PC-9 (cell line): ENCODE measurements at regions not wholly inside any gene's neighbourhood (a gene's known extent, or its start where the extent isn't known, plus 50 kb on each side); places are given as distances from the start of the nearest gene placed in this dataset.

ENCODE experiments used
- BruUV-seq: library from RNA; stranded (reverse); fragments of 400-500 nt; replicated peaks from 2 replicates; lab custom pipeline; 2021; lab: Mats Ljungman, UMichigan
- CTCF ChIA-PET: fragments of 300-600 bp; sonication (Branson Sonifier 250); formaldehyde crosslinking; loops from one replicate; lab custom pipeline; 2022; ENCODE audit warnings: antibody characterized with exemption; lab: Charles Lee
- POLR2A ChIA-PET: fragments of 300-600 bp; sonication (Branson Sonifier 250); formaldehyde crosslinking; loops from one replicate; lab custom pipeline; 2022; ENCODE audit warnings: antibody characterized with exemption; ENCODE audit not compliant: unreplicated experiment; lab: Charles Lee
- DNase-seq, 2 experiments: peaks; one replicate each; pipeline versions ENCODE4 v3.0.0 to v3.0.0-alpha.2; 2015 to 2022; ENCODE audit warnings: mixed read lengths in 1 of 2
- H2AFZ ChIP-seq: fragments of 200-600 bp; sonication (generic); 2 replicates; pipeline ENCODE4 v1.8.1; 2017; ENCODE audit warnings: antibody characterized with exemption
- H3F3A ChIP-seq: fragments of 200-600 bp; sonication (generic); 2 replicates; pipeline ENCODE4 v1.8.1; 2017; ENCODE audit warnings: antibody characterized with exemption, mild to moderate bottlenecking, low read depth; ENCODE audit not compliant: insufficient read depth
- H3K27ac ChIP-seq: fragments of 200-600 bp; sonication (generic); 2 replicates; pipeline ENCODE4 v1.6.1; 2016; ENCODE audit warnings: mixed run types
- H3K27me3 ChIP-seq: fragments of 200-600 bp; sonication (generic); 2 replicates; pipeline ENCODE4 v1.6.1; 2016; ENCODE audit warnings: low read depth, mixed run types; ENCODE audit not compliant: insufficient read depth
- H3K36me3 ChIP-seq: fragments of 200-600 bp; sonication (generic); 2 replicates; pipeline ENCODE4 v1.6.1; 2016; ENCODE audit warnings: low read depth, mixed run types
- H3K4me1 ChIP-seq: fragments of 200-600 bp; sonication (generic); replicated peaks from 2 replicates; pipeline ENCODE4 v1.6.1; 2016; ENCODE audit warnings: mixed run types; ENCODE audit not compliant: insufficient read depth
- H3K4me2 ChIP-seq: fragments of 200-600 bp; sonication (generic); 2 replicates; pipeline ENCODE4 v1.6.1; 2017; ENCODE audit warnings: mixed run types
- H3K4me3 ChIP-seq: fragments of 200-600 bp; sonication (generic); 2 replicates; pipeline ENCODE4 v1.6.1; 2016; ENCODE audit warnings: mixed run types
- H3K79me2 ChIP-seq: fragments of 200-600 bp; sonication (generic); 2 replicates; pipeline ENCODE4 v1.6.1; 2017; ENCODE audit warnings: low read depth, mixed run types
- H3K9me2 ChIP-seq: fragments of 200-600 bp; sonication (generic); 2 replicates; pipeline ENCODE4 v1.8.1; 2017; ENCODE audit warnings: mild to moderate bottlenecking; ENCODE audit not compliant: insufficient read depth
- H3K9me3 ChIP-seq: fragments of 200-600 bp; sonication (generic); 2 replicates; pipeline ENCODE4 v1.8.1; 2016; ENCODE audit warnings: low read depth; ENCODE audit not compliant: insufficient read depth
- H4K20me1 ChIP-seq: fragments of 200-600 bp; sonication (generic); 2 replicates; pipeline ENCODE4 v1.8.1; 2017; ENCODE audit not compliant: insufficient read depth
- EZH2 ChIP-seq: fragments of 200-600 bp; sonication (generic); IDR thresholded peaks from 2 replicates; pipeline ENCODE4 v1.8.0; 2017; ENCODE audit warnings: antibody characterized with exemption, low read depth
- intact Hi-C: fragments of 100-400 bp; cut with micrococcal nuclease; formaldehyde crosslinking; loops from one replicate; pipeline ENCODE4 v1.10.0; 2022; ENCODE audit not compliant: unreplicated experiment
- TF ChIP-seq, protein P1 (sequence below): fragments of 200-600 bp; sonication (generic); conservative IDR thresholded peaks from 2 replicates; pipeline ENCODE4 v1.6.1; 2017; ENCODE audit warnings: mixed run types, antibody characterized with exemption, mild to moderate bottlenecking, moderate library complexity

GRCh38 chr2:236353594-236353942 is 89.4 kb upstream of the ASB18 start:
- Histone ChIP-seq H3K4me1 (no peaks in the 10 kb centered on the region), H3K4me3 (no peak overlapping the region), H3K9me2 (no peaks in the 10 kb centered on the region), H4K20me1 (no peaks in the 10 kb centered on the region; the same call in 1 of the 2 replicates), H3F3A (no peaks in the 10 kb centered on the region; the same call in 1 of the 2 replicates), H3K36me3 (no peaks in the 10 kb centered on the region), H2AFZ (no peak overlapping the region), H3K79me2 (no peaks in the 10 kb centered on the region), H3K9me3 (no peaks in the 10 kb centered on the region), H3K27ac (no peak overlapping the region), H3K27me3 (peaks cover 42% of the 10 kb centered on the region), H3K4me2 (no peak overlapping the region)
- POLR2A ChIA-PET: no interaction called here
- no TSS peak for BruUV-seq
- CTCF ChIA-PET: interaction anchor here (0.7 kb wide), 1 partner anchor 612 kb away, joined by 3 read pairs; no protein-coding TSS in a partner anchor
- DNase-seq: no peak
- TF ChIP-seq EZH2: no peak
- TF ChIP-seq, protein P1, sequence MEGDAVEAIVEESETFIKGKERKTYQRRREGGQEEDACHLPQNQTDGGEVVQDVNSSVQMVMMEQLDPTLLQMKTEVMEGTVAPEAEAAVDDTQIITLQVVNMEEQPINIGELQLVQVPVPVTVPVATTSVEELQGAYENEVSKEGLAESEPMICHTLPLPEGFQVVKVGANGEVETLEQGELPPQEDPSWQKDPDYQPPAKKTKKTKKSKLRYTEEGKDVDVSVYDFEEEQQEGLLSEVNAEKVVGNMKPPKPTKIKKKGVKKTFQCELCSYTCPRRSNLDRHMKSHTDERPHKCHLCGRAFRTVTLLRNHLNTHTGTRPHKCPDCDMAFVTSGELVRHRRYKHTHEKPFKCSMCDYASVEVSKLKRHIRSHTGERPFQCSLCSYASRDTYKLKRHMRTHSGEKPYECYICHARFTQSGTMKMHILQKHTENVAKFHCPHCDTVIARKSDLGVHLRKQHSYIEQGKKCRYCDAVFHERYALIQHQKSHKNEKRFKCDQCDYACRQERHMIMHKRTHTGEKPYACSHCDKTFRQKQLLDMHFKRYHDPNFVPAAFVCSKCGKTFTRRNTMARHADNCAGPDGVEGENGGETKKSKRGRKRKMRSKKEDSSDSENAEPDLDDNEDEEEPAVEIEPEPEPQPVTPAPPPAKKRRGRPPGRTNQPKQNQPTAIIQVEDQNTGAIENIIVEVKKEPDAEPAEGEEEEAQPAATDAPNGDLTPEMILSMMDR: no peak
- intact Hi-C loops: loop anchor here (1.0 to 2.0 kb wide), 3 partner anchors 215 to 707 kb away; partner anchors contain the start of gene ACKR3

GRCh38 chr2:236354056-236354940 is 90.1 kb upstream of the ASB18 start:
- Histone ChIP-seq H3K4me1 (no peaks in the 10 kb centered on the region), H3K27me3 (peaks cover 36% of the 10 kb centered on the region), H3K9me2 (no peaks in the 10 kb centered on the region), H3K4me2 (no peak overlapping the region), H2AFZ (no peak overlapping the region), H3F3A (peaks cover 1% of the 10 kb centered on the region), H3K36me3 (no peaks in the 10 kb centered on the region), H3K27ac (no peak overlapping the region), H3K9me3 (no peaks in the 10 kb centered on the region), H3K79me2 (no peaks in the 10 kb centered on the region), H3K4me3 (no peak overlapping the region), H4K20me1 (no peaks in the 10 kb centered on the region; the same call in 1 of the 2 replicates)
- TF ChIP-seq EZH2: no peak
- TF ChIP-seq, protein P1: no peak
- no TSS peak for BruUV-seq
- DNase-seq: no peak
- POLR2A ChIA-PET: interaction anchor here (0.7 kb wide), 1 partner anchor 181 kb away, joined by 3 read pairs; no protein-coding TSS in a partner anchor
- intact Hi-C loops: no loop called here
- CTCF ChIA-PET: no interaction called here

DNA sequence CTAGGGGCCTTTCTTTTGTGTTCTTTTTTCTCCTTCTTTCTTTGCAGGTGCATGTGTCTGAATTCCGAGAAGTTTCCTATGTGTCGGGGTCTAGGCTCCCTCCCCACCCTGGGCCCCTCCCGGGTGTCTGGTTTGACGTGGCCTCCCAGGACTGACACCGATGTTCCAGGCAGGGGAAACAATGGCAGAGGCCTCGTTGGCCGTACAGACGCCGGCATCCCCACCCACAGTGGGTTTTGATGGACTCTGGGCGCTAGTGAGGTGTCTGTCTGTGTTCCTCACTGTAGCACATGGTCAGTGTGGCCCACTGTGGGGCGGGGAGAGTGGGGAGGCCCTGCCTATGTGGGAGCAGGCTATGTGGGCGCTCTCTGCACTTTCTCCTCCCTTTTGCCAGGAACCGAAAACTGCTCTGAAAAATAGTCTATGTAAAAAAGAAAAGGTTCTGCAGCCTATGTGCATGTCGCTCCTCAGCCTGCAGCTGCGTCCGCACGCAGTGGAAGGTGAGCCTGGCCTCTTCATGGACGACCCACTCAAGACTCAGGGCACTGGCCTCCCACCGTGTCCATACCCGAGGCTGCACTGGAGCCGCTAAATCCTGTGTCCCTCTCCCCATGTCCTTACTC is 90.9 kb upstream of the ASB18 start:
- intact Hi-C loops: no loop called here
- POLR2A ChIA-PET: no interaction called here

More for the DNA sequence above, 90.9 kb upstream of the ASB18 start:
- no peak overlapping the region for H3K4me3 ChIP-seq
- CTCF ChIA-PET: no interaction called here
- no TSS peak for BruUV-seq
- H2AFZ ChIP-seq: no peak overlapping the region
- H3K27ac ChIP-seq: no peak overlapping the region
- H3K79me2 ChIP-seq: no peaks in the 10 kb centered on the region
- H4K20me1 ChIP-seq: no peaks in the 10 kb centered on the region; the same call in 1 of the 2 replicates
- no peaks in the 10 kb centered on the region for H3K9me3 ChIP-seq
- H3K4me2 ChIP-seq: no peak overlapping the region
- no peak for DNase-seq
- TF ChIP-seq EZH2: no peak
- TF ChIP-seq, protein P1: no peak
- H3K4me1 ChIP-seq: no peaks in the 10 kb centered on the region
- peaks cover 28% of the 10 kb centered on the region; the same call in 1 of the 2 replicates for H3K27me3 ChIP-seq
- no peaks in the 10 kb centered on the region for H3K36me3 ChIP-seq
- H3K9me2 ChIP-seq: no peaks in the 10 kb centered on the region
- peaks cover 5% of the 10 kb centered on the region for H3F3A ChIP-seq
